ENCODE measurements at regions not wholly inside any gene's neighbourhood (a gene's known extent, or its start where the extent isn't known, plus 50 kb on each side); places are given as distances from the start of the nearest gene placed in this dataset.
"Not testable (repeated sequence)": the region's sequence is repeated elsewhere in the genome, so short reads cannot be mapped to it uniquely, and the experiment has no call there.

DNA sequence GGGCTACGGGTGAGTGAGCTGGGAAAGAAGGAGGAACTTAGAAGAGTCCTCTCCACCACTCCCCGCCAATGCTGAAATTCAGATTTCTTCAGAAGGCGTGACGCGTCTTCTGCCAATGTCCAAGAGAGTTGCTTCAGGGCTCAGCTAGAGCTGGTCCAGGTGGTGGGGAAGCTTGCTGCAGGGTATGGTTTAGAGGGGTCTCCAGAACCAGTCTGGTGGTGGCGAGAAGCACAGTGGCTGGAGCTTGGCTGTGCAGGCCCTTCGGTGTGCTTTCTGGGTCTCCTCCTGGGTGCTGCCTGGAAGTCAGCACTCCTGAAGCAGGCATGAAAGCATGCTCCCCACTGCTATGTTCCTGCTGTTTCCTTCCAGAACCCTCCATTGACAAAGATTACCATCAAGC, 387.2 kb downstream of the PTPRU start:
- intact Hi-C loops (cut with DNase I): no loop called here
- DNase-seq: peak in 3 of 42 donors; percentile 7 to 9 (median 7)

DNA sequence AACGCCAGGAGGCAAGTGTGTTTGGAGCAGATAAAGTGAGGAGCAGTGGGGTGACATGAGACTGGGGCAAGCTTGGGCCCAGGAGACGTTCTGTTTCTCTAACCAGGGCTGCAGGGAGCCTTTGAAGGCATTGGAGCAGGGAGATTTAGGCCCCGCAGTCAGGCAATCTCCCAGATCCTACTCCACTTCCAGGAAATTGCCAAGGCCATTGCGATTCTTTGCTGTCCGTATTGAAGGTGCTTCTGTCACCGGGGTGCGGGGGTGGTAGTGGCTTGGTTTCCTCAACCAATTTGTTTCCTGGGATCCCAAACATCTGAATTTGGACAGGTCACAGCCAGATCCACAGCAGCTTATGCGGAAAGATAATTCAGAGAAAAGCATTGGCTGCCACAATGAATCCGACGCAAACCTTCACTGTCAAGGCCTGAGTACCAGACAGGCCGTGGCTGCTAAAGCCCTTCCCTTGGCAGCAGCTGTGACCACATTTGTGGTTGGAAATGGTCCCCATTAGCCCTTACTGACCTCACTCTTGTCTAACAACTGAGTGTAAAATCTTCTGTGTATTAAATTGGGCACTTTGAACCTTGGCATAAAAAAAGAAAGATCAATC, 385.6 kb downstream of the PTPRU start:
- intact Hi-C loops (cut with DNase I): no loop called here
- DNase-seq: peak in 3 of 42 donors; percentile 7 to 18 (median 12)

DNA sequence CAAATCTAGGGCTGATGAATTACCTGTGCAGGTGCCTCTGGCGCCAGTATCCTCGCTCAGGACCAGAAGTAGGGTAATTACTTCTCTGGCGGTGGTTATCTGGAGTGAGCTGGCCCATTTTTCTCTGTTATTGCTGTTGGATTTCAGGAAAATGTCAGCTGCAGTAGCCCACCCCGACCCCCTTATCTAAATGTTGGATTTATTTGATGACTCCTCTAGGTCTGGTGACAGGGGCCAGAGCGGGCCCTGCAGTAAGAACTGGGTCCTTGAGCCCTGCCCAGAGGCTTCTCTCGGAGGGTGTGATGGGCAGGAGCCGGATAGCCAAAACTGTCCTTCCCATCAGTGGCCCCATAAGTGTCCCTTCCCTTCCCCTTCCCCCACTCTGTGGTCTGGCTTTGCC, 384.3 kb downstream of the PTPRU start:
- intact Hi-C loops (cut with DNase I): no loop called here
- peak in 3 of 42 donors; percentile 13 to 20 (median 15) for DNase-seq

DNA sequence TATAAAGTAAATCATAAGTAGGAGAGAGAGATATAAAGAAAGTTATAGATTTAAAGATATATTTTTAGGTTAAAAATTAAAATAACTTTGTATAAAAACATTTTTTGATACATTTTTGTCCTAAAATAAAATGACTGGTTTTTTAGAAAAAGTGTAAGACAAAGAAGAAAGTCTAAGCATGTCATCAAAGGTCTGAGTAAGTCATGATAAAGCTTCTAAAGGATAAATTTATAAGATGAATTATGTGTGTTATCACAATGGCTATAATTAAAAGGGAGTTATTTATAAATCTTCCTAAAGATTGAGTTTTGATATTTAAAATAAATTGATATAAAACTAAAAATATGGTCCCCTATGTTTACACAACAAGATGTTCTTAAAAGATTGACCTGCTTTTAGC, 370.9 kb downstream of the PTPRU start:
- intact Hi-C loops (cut with DNase I): no loop called here

DNA sequence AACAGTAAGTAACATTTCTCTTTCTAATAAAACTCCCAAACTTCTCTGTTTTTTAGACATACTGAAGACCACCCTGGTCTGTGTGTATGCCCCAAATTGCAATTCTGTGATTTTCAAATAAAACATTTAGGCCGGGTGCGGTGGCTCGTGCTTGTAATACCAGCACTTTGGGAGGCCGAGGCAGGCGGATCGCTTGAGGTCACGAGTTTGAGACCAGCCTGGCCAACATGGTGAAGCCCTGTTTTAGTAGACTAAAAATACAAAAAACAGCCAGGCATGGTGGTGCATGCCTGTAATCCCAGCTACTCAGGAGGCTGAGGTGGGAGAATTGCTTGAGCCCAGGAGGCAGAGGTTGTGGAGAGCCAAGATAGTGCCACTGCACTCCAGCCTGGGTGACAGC, 368.5 kb downstream of the PTPRU start:
- intact Hi-C loops (cut with DNase I): not testable (repeated sequence)
- peak in 2 of 42 donors; percentile 10 to 26 for DNase-seq

More for the DNA sequence above, 370.9 kb downstream of the PTPRU start:
- no peak for DNase-seq

DNA sequence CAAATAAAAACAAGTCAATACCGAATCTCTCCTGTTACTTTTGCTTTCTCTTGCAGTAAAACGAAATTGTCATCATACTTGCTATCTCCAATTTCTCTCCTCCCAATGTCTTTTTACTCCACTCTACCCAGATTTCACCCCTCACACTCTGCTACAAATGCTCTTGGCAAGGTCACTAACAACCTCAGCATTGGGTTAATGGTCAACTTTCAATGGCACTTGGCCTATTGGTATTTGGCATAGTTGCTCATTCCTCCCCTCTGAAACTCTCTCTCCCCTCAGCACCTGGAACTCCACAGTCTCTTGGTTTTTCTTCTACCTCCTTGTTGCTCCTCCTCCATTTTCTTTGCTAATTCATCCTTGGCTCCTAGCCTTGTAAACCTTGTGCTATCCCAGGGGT, 367.3 kb downstream of the PTPRU start:
- intact Hi-C loops (cut with DNase I): no loop called here
- no peak for DNase-seq

DNA sequence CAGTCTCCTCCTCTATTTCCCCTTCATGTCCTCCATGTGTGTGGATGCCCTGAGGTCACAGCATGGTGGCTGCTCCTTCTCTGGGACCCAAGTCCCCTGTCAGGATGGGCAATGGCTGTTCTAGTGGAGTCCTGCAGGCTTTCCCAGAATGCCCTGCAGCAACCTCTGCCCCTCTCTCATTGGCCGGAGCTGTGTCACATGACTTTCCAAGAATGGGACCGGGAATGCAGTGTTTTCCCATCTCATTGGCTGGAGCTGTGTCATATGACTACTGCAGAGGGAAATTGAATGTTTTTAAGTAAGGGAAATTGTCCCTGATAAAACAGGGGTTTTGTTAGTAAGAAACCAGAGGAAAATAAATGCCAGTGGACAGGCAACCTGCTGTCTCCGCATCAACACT, 365.9 kb downstream of the PTPRU start:
- intact Hi-C loops (cut with DNase I): no loop called here

DNA sequence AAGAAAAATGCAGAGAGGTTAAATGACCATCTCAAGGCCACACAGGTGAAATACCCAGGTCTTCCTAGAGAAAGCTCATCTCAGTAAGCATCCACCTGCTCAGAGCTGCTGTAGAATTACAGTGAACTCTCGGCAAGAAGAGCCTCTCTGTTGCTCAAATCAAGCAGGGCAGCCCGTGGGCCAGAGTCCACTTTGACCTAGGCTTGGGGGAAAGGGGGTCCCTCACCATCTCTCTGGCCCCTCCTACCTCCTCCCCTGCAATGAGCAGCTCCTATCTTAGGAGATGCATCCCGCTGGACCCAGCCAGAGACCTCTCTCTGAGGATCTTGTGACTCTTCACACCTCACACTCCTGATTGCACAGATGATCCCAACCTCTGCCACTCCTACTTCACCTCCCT, 364.7 kb downstream of the PTPRU start:
- intact Hi-C loops (cut with DNase I): no loop called here

More for the DNA sequence above, 365.9 kb downstream of the PTPRU start:
- DNase-seq: no peak

DNA sequence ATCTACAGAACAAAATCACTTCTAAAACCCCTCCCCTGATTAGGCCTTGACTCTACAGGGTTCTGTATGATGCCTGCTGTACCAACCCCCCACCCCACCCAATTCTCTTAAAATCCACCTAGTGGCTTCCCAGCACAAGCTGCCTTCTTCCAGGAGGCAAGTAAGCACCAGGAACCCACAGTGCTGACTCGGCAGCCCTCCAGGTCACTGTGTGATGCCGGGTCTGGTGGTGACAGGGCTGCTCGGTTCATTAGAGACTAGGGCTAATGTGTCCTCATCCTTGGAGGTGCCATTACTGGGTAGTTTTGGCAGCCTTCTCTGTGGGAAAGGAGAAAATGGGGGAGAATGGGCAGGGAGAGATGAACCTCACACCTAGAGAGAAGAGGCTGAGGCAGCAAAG, 363.5 kb downstream of the PTPRU start:
- intact Hi-C loops (cut with DNase I): no loop called here
- DNase-seq: no peak

More for the DNA sequence above, 364.7 kb downstream of the PTPRU start:
- peak in 2 of 42 donors; percentile 13 to 26 for DNase-seq

DNA sequence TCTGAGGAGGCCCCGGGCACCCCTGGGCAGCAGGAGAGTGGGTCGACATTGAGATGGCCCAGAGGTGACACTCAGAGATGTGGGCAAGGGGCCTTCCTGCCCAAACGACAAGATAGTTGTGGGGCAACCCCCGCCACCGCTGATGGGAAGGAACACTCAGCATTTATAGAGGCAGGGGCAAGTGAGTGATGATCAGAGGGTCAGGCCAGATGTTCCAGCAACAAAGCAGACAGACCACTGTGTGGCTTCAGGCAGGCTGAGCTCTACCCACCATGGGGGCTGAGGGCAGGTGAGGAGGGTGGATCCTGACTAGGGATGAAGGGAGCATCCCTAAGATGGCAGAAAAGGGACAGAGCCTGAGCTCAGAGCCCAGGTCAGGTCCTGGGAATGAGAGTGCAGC, 362.7 kb downstream of the PTPRU start:
- intact Hi-C loops (cut with DNase I): no loop called here
- peak in 2 of 42 donors; percentile 8 to 14 for DNase-seq

DNA sequence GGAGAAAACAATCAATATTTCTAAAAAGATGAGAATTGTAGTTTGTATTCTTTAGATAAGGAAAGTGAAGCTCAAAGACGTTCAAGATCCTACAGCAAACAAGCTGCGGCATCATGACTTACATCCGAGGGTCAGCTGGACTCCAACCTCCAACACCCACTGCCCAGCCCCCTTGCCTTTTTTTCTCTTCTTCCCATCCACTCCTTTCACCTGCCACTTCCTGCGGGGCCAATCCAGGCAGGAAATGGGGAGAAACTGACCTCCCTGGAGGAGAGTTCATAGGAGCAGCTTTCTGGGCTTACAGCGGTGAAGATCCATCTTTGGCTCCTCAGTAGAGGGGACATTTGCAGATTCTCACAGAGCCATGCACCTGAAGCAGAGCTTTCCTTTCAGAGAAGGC, 361.5 kb downstream of the PTPRU start:
- DNase-seq: peak in 2 of 42 donors; percentile 12 to 32
- intact Hi-C loops (cut with DNase I): no loop called here

DNA sequence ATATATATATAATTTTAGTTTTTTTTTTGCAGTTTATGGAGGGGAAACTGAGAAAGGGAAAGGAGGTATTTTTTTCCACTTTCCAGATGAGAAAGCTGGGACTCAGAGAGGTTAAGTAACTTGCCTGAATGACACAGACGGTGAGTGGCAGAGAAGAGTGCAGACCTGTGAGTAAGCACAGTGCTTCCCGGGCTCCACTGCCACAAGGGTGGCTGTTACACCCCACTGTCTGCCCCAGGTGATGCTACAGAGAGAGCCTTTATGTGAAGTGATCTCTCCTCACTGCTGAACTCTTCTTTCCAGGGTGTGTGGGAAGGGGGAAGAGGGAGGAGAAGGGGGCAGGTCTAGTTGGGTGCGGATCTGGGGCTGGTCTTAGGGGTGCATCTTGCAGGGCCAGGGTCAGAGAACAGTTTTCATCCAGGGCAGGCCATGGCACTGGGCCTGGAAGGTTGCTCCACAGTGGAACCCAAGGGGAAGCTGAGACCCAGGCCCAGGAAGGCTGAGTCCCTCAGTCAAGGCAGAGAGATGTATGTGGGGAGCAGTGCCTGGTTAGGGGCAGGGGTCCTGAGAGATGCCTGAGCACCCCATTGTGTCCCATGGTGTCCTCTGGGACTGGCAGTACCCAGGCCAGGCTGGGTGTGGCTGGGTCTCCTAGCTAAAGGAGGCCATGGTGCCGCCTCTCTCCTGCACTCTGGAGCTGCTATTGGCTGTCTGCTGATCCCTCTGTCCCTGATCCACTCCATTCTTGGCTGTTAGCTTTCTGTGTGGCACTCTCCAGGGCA, 357.5 kb downstream of the PTPRU start:
- intact Hi-C loops (cut with DNase I): no loop called here

DNA sequence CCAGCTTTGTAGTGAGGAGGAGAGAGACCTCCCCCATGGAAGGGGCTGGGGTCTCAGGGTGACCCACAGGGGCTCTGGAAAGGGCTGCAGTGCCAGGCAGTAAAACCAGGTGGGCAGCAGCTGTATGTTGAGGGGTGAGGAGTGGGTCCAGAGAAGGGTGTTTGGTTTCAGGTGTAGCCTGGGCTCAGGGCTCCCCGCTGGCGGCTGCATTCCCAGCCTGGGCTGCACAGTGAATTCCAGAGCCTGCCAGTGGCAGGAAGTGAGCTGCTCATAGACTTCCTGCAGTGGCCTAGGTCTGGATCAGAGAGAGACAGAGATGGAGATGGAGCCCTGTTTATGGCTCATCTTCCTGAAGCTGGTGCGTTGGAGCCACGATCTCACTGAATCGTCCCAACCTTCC, 356.4 kb downstream of the PTPRU start:
- DNase-seq: peak in 1 of 42 donors; percentile 27

More for the DNA sequence above, 357.5 kb downstream of the PTPRU start:
- DNase-seq: peak in 3 of 42 donors; percentile 3 to 24 (median 19)

DNA sequence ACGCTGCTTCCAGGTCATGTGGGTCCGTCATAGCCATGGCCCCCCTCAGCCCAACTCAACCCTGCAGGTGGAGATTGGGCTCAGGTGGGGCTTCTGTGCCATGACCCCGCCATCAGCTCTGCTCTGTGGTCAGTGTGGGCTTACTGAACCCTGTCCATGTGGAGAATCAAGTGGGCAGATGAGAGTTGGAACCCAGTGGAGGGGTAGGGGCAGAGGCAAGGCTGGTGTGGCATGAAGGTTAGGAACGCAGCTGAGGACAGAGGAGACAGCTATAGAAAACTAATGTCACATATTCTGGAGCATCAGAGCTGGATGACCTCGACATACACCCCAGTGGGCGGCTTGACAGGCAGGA, 355.9 kb downstream of the PTPRU start:
- intact Hi-C loops (cut with DNase I): no loop called here
- DNase-seq: no peak

More for the DNA sequence above, 356.4 kb downstream of the PTPRU start:
- intact Hi-C loops (cut with DNase I): no loop called here

DNA sequence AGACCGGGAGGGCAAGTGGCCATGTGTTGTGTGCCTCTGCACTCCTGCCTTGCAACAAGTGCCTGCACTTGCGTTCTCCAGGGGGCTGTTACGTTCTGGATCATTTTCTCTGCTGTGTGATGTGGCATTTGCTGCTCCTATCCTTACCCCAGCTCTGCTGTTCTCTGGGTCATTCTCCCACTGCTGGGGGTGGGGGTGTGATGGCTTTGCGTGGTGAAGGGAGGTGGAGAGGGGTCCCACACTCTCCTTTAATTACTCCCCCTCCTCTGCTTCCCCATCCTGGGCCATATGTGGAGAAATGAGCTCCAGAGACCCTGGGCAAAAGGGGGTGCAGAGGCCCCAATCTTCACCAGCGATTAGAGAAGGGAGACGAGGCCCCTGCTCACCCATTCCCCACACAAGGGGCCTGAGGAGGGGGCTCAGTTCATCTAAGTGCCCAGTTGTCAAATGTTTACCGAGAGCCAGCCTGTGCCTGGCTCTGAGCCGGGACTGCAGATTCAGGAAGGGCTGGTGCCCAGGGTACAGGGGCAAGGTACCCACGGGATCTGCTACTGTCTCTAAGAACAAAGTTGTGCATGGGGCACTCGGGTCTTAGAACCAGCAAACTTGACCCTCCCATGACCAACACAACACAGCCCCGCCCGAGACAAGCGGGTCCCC, 355.4 kb downstream of the PTPRU start:
- peak in 3 of 42 donors; percentile 3 to 27 (median 10) for DNase-seq
- intact Hi-C loops (cut with DNase I): no loop called here

DNA sequence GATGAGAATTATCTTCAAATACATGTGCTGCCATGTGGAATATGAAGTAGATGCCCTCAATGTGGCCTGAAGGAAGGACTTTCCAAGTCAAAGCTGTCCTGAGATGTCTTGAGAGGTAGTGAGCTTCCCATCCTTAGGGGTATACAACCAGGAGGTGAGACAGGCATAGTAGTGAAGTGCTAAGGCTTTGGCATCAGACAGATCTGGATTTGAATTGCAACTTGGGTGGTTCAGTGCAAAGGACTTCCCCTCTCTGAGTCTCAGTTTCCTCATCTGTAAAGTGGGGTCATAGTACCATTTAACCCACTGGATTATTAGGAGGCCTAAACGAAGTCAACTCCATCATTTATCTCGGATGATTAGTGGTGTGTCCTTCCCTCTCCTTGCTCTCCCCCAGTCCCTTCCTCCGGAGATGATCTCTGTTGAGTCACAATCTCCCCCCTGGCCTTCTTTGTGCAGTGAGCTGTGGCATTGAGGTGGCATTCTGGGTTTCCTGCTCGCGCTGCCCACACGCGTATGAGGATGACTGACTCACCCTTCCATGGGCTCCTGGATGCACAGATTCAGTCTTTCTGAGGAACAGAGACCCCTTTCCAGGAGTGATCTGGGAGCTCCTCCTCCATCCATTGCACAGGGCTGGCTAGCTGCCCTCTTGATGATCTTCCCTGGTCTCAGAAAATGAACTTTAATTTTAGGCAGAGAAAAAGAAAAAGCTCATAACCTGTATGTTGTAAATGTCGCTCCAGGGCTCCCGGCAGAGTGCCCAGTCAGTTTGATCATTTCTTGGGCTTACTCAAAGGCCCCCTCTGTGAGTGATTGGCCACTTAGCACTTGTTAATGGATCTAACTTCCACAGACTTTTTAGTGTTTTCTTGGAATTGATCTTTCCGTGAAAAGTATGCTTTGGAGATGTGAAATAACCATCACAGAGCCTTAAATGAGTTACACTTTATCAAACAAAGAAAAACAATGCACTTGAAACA, 354.6 kb downstream of the PTPRU start:
- intact Hi-C loops (cut with DNase I): no loop called here
- DNase-seq: peak in 2 of 42 donors; percentile 20 to 29

DNA sequence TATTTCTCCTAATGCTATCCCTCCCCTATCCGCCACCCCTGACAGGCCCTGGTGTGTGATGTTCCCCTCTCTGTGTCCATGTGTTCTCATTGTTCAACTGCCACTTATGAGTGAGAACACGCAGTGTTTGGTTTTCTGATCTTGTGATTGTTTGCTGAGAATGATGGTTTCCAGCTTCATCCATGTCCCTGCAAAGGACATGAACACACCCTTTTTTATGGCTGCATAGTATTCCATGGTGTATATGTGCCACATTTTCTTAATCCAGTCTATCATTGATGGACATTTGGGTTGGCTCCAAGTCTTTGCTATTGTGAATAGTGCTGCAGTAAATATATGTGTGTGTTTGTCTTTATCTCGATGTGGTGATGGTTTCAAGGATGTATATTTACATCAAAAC, 353.4 kb downstream of the PTPRU start:
- intact Hi-C loops (cut with DNase I): not testable (repeated sequence)

DNA sequence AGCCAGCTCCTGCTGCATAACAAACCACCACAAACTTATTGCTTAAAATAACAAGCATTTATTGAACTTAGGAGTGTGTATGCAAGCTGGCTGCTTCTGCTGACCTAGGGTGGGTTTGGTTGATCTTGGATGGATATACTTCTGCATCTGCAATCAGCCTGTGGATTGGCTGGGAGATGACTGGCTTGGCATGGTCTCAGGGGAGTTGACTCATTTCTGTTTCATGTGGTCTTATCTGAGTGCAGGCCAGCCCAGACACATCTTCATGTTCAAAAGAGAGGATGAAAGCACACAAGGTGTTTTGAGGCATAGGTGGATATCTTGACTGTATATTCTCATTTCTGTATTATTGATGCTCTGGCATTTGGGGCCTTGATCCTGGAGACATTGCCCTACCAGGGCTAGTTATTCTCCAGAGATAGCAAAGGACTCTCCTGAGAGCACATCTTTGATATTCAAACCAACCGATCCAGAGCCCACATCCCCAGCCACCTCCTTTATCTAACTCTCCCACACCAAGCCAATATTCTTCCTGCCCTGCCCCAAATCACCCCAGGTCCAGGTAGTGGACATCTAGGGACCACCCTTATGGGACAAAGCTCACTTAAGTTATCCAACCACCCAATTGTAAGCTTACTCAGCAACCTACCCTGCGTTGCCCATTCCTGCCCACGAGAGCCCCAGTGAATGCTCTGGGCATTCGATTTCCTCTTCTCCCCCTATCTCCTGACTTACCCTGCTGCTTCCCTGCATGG, 350.8 kb downstream of the PTPRU start:
- DNase-seq: peak in 1 of 42 donors; percentile 3
- intact Hi-C loops (cut with DNase I): no loop called here

More for the DNA sequence above, 353.4 kb downstream of the PTPRU start:
- DNase-seq: not testable (repeated sequence)

Data from head of caudate nucleus (tissue), 42 donors.